Ascending aorta (tissue), 2 donors: ENCODE measurements at regions not wholly inside any gene's neighbourhood (a gene's known extent, or its start where the extent isn't known, plus 50 kb on each side); places are given as distances from the start of the nearest gene placed in this dataset.

Experiments
- DNase-seq, 2 donors: peaks; one replicate each; pipeline ENCODE4 v3.0.0-alpha.2; 2019; ENCODE audit warnings: low spot score in 2 of 2
- H3K27ac ChIP-seq, 2 donors: fragments of 200-600 bp; sonication (generic); one replicate each; pipeline ENCODE4 v1.5.1; 2016 to 2017; ENCODE audit warnings: mild to moderate bottlenecking in 1 of 2
- H3K27me3 ChIP-seq: fragments of 200-600 bp; sonication (generic); one replicate; pipeline ENCODE4 v1.5.1; 2017
- H3K36me3 ChIP-seq, 2 donors: fragments of 200-600 bp; sonication (generic); one replicate each; pipeline ENCODE4 v1.5.1; 2016
- H3K4me1 ChIP-seq, 2 donors: fragments of 200-600 bp; sonication (generic); one replicate each; pipeline ENCODE4 v1.5.1; 2016 to 2017; ENCODE audit warnings: mild to moderate bottlenecking in 1 of 2
- H3K4me3 ChIP-seq, 2 donors: fragments of 200-600 bp; sonication (generic); one replicate each; pipeline ENCODE4 v1.5.1; 2016 to 2017; ENCODE audit warnings: mild to moderate bottlenecking in 1 of 2
- H3K9me3 ChIP-seq, 2 donors: fragments of 200-600 bp; sonication (generic); one replicate each; pipeline ENCODE4 v1.5.1; 2016
- CTCF ChIP-seq, 3 experiments: fragments of 200-600 bp in 2 of 3; fragments of 450-650 bp in 1 of 3; sonication (generic) in 2 of 3; IDR thresholded peaks; one replicate each; pipeline ENCODE4 v1.5.1; 2016 to 2019; ENCODE audit warnings: antibody characterized with exemption in 3 of 3, mild to moderate bottlenecking in 1 of 3, moderate library complexity in 1 of 3
- intact Hi-C: fragments of 100-400 bp; cut with DNase I; formaldehyde crosslinking; loops from one replicate; pipeline ENCODE4 v1.15.1; 2023

- intact Hi-C loops, result no loop called here
- Histone ChIP-seq H3K4me3 (no peak overlapping the region), H3K9me3 (no peaks in the 10 kb centered on the region), H3K36me3 (no peaks in the 10 kb centered on the region), H3K27ac (no peak overlapping the region), H3K4me1 (peaks cover 3 to 5% of the 10 kb centered on the region in 2 donors), H3K27me3 (no peaks in the 10 kb centered on the region)
- TF ChIP-seq CTCF (IDR thresholded peaks at IDR 0.05), result no peak
- no peak for DNase-seq
These were observed 548.8 kb downstream of the FGF9 start for GRCh38 chr13:22219709-22220108.

DNA sequence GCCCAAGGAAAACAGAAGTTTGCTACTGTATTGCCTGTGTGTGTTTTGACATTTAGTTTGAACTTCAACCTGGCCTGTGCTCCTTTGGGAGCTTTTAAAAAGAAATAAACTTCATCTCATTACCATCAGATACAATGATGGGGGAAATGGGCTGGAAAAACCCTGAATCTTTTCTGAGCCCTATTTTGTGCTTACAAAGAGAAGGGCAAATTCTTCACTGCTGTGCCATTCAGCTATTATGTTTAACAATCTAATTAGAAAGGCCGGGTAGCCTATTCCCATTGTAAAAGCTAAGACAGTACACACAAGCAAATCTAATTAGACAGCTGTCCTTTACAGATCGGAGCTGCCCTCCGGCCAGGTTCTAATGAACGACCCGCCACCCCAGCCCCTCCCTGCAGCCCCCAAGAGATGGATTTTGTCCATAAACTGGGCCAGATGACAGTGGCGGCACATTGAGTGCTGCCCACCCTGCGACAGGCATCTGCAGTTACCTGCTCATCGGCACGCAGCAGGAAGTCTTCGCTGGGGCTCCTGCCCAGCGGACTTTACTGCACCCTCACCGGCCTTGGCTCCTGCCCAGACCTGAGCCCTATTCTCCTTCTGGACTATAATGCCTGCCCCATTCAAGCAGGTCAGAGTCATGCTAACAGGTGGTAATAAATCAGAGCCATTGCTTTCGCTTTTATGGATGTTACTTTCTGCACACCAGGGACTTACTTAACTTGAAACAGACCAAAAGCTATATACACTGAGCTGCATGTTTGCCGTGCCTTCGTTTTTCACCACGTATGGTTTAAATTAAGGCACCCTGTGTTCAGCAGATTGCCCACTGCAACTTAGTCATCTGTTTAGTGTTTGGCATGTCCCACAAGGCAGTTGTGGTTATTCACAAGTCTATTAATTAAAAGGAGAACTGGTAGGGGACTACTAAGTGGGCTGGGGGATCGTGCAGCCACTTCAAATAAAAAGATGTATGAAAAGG is 549.6 kb downstream of the FGF9 start:
- no peaks in the 10 kb centered on the region for H3K9me3 ChIP-seq
- intact Hi-C loops, result no loop called here
- H3K4me3 ChIP-seq, result no peak overlapping the region
- H3K27me3 ChIP-seq, result no peaks in the 10 kb centered on the region
- H3K36me3 ChIP-seq, result no peaks in the 10 kb centered on the region
- no peak for TF ChIP-seq CTCF (IDR thresholded peaks at IDR 0.05)
- peaks cover 3 to 5% of the 10 kb centered on the region in 2 donors for H3K4me1 ChIP-seq
- H3K27ac ChIP-seq, result no peak overlapping the region
- no peak for DNase-seq

DNA sequence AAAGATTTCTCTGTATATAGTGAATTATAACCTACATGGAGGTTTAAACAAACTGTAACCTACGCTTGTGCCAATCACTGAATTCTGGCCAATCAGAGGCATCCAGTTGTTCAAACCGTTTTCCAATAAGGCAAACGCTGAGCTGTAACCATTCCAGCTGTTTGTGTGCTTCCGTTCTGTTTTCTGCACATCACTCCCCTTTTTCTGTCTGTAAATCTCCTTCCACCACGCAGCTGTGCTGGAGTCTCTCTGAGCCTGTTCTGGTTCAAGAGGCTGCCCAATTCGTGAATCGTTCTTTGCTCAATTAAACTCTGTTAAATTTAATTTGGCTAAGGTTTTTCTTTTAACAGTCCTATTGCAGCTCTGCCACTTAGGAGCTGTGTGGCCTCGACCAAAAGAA is 552.5 kb downstream of the FGF9 start:
- no peak overlapping the region for H3K27ac ChIP-seq
- no peaks in the 10 kb centered on the region for H3K36me3 ChIP-seq
- peaks cover 3% of the 10 kb centered on the region in 2 donors for H3K4me1 ChIP-seq
- no peak overlapping the region for H3K4me3 ChIP-seq
- intact Hi-C loops, result no loop called here
- no peak for DNase-seq
- no peaks in the 10 kb centered on the region for H3K27me3 ChIP-seq
- no peaks in the 10 kb centered on the region for H3K9me3 ChIP-seq
- TF ChIP-seq CTCF (IDR thresholded peaks at IDR 0.05), result no peak

- no peaks in the 10 kb centered on the region for H3K36me3 ChIP-seq
- H3K9me3 ChIP-seq, result no peaks in the 10 kb centered on the region
- no peak overlapping the region for H3K4me3 ChIP-seq
- intact Hi-C loops, result no loop called here
- no peak for DNase-seq
- no peaks in the 10 kb centered on the region for H3K27me3 ChIP-seq
- H3K4me1 ChIP-seq, result no peaks in the 10 kb centered on the region
- no peak for TF ChIP-seq CTCF (IDR thresholded peaks at IDR 0.05)
- H3K27ac ChIP-seq, result no peak overlapping the region
These were observed 555.2 kb downstream of the FGF9 start for GRCh38 chr13:22226086-22226485.

DNA sequence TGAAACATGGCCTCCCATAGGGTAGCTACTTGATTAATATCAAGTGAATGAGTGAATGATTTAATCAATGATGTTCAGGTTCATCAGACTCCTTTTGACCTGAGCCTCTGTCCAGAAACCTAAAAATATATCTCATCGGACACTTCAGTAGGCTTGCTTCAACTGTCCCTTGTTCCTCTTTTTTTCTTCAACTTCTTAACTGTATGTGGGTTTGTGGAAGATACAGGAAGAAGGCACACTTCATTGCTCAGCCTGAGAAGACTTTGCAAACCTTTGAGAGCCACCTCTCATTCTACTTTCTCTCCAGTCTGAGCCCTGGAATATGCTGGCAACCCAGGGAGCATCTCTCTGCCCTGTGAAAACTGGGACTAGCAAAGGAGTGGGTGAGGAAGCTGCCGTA is 557.0 kb downstream of the FGF9 start:
- no peak for TF ChIP-seq CTCF (IDR thresholded peaks at IDR 0.05)
- no peak overlapping the region for H3K27ac ChIP-seq
- intact Hi-C loops, result no loop called here

More for the DNA sequence above, 557.0 kb downstream of the FGF9 start:
- no peaks in the 10 kb centered on the region for H3K36me3 ChIP-seq
- H3K4me1 ChIP-seq, result no peaks in the 10 kb centered on the region
- DNase-seq, result no peak
- no peaks in the 10 kb centered on the region for H3K27me3 ChIP-seq
- no peak overlapping the region for H3K4me3 ChIP-seq
- no peaks in the 10 kb centered on the region for H3K9me3 ChIP-seq
